GM12878 (cell line): ENCODE measurements at regions not wholly inside any gene's neighbourhood (a gene's known extent, or its start where the extent isn't known, plus 50 kb on each side); places are given as distances from the start of the nearest gene placed in this dataset.

Experiments
- ATAC-seq: fragments of 200-7000 bp; cut with Tn5 transposase; 3 replicates; pipeline ENCODE4 v1.9.1; 2020; ENCODE audit warnings: mild to moderate bottlenecking, moderate library complexity
- BruUV-seq: library from RNA; stranded (reverse); fragments of 400-500 nt; replicated peaks from 2 replicates; lab custom pipeline; 2021; lab: Mats Ljungman, UMichigan
- CTCF ChIA-PET: fragments of 300-600 bp; sonication (Branson Sonifier 250); formaldehyde crosslinking; extraction: SDS; loops from one replicate; lab custom pipeline; 2021; ENCODE audit warnings: inconsistent platforms; lab: Yijun Ruan, JAX
- POLR2A ChIA-PET: fragments of 350-600 bp; formaldehyde crosslinking; extraction: SDS; loops from one replicate; lab custom pipeline; 2021; ENCODE audit warnings: inconsistent platforms; lab: Charles Lee
- RAD21 ChIA-PET: fragments of 300-600 bp; sonication (Branson Sonifier 250); formaldehyde crosslinking; loops from one replicate; lab custom pipeline; 2023; ENCODE audit warnings: antibody characterized with exemption; ENCODE audit not compliant: unreplicated experiment; lab: Charles Lee
- SMC1A ChIA-PET: fragments of 300-600 bp; sonication (Branson Sonifier 250); formaldehyde crosslinking; loops from one replicate; lab custom pipeline; 2023; ENCODE audit not compliant: unreplicated experiment, uncharacterized antibody; lab: Charles Lee
- DNase-seq: peaks from one replicate; pipeline ENCODE4 v3.0.0-alpha.2; 2011; ENCODE audit warnings: low read depth, low spot score
- FAIRE-seq: peaks from 3 replicates; lab custom pipeline; 2011; peaks lifted over from hg19 to GRCh38; lab: Jason Lieb, UNC
- H2AFZ ChIP-seq: 2 replicates; pipeline ENCODE4 v1.6.0; 2011; ENCODE audit warnings: low read depth, low read length, control low read depth; ENCODE audit not compliant: control insufficient read depth
- H3K27ac ChIP-seq: 2 replicates; pipeline ENCODE4 v1.5.1; 2011; ENCODE audit warnings: control low read depth; ENCODE audit not compliant: control insufficient read depth, insufficient read depth
- H3K27me3 ChIP-seq, 2 experiments: replicated peaks in 1 of 2; 2 replicates each; pipeline versions ENCODE4 v1.6.0 to v1.6.1; 2011; ENCODE audit warnings: low read length in 1 of 2; ENCODE audit not compliant: control insufficient read depth in 2 of 2, insufficient read depth in 2 of 2
- H3K36me3 ChIP-seq, 2 experiments: 2 replicates each; pipeline ENCODE4 v1.5.1; 2011; ENCODE audit warnings: low read length in 1 of 2; ENCODE audit not compliant: control insufficient read depth in 2 of 2, insufficient read depth in 2 of 2
- H3K4me1 ChIP-seq: 2 replicates; pipeline ENCODE4 v1.6.1; 2011; ENCODE audit warnings: mild to moderate bottlenecking, low read length, moderate library complexity, mixed read lengths; ENCODE audit not compliant: control insufficient read depth, insufficient read depth
- H3K4me2 ChIP-seq: 2 replicates; pipeline ENCODE4 v1.6.0; 2011; ENCODE audit warnings: control low read depth; ENCODE audit not compliant: control insufficient read depth, insufficient read depth
- H3K4me3 ChIP-seq: fragments of 200-600 bp; sonication (generic); 2 replicates; pipeline ENCODE4 v1.5.1; 2016
- H3K79me2 ChIP-seq: 2 replicates; pipeline ENCODE4 v1.6.0; 2011; ENCODE audit warnings: low read length; ENCODE audit not compliant: control insufficient read depth, insufficient read depth
- H3K9ac ChIP-seq: 2 replicates; pipeline ENCODE4 v1.8.0; 2011; ENCODE audit warnings: low read length, control low read depth, mixed read lengths; ENCODE audit not compliant: control insufficient read depth, insufficient read depth
- H3K9me3 ChIP-seq: replicated peaks from 3 replicates; pipeline ENCODE4 v1.5.1; 2011; ENCODE audit warnings: mild to moderate bottlenecking, low read length; ENCODE audit not compliant: control insufficient read depth, insufficient read depth
- H4K20me1 ChIP-seq: 2 replicates; pipeline ENCODE4 v1.6.0; 2011; ENCODE audit not compliant: control insufficient read depth, insufficient read depth
- ASH2L ChIP-seq: fragments of 300-600, 200-600 bp; sonication (generic); IDR thresholded peaks from 2 replicates; pipeline ENCODE4 v1.6.1; 2017; ENCODE audit warnings: low read depth, mild to moderate bottlenecking, borderline replicate concordance
- DPF2 ChIP-seq: fragments of 450-650 bp; IDR thresholded peaks from 2 replicates; pipeline ENCODE4 v1.6.1; 2017; ENCODE audit warnings: mild to moderate bottlenecking
- IKZF2 ChIP-seq, 2 experiments: fragments of 450-650 bp; IDR thresholded peaks; 2 replicates each; pipeline ENCODE4 v1.6.1; 2017; ENCODE audit warnings: mild to moderate bottlenecking in 2 of 2, moderate library complexity in 2 of 2
- NFYB ChIP-seq: IDR thresholded peaks from 2 replicates; pipeline ENCODE4 v1.6.1; 2011; ENCODE audit warnings: low read depth, mild to moderate bottlenecking, low read length, improper control_type of control experiment, moderate library complexity; ENCODE audit not compliant: insufficient read depth
- PML ChIP-seq: IDR thresholded peaks from 2 replicates; pipeline ENCODE4 v1.6.1; 2012; ENCODE audit warnings: low read length, inconsistent platforms
- TBL1XR1 ChIP-seq: IDR thresholded peaks from 2 replicates; pipeline ENCODE4 v1.6.1; 2012; ENCODE audit warnings: low read depth, low read length, improper control_type of control experiment
- ZNF687 ChIP-seq: fragments of 450-650 bp; IDR thresholded peaks from 2 replicates; pipeline ENCODE4 v1.6.1; 2017; ENCODE audit warnings: mild to moderate bottlenecking, moderate library complexity
- WGBS: methylation state at CpG from one replicate; pipeline ENCODE4 v1.1.6; 2016; ENCODE audit warnings: low lambda C conversion rate; ENCODE audit not compliant: insufficient replicate concordance, insufficient coverage; ENCODE audit errors: missing lambda C conversion rate; 5-methylcytosine and 5-hydroxymethylcytosine counted together
- in situ Hi-C: fragments of 300-500 bp; cut with MboI; formaldehyde crosslinking; loops from 9 replicates; pipeline ENCODE4 v1.14.3; 2018; ENCODE audit warnings: mixed read lengths
- intact Hi-C: fragments of 100-400 bp; cut with micrococcal nuclease; formaldehyde crosslinking; loops from one replicate; pipeline ENCODE4 v1.14.2; 2022; ENCODE audit not compliant: unreplicated experiment
- TF ChIP-seq, protein P1 (sequence below): IDR thresholded peaks from 2 replicates; pipeline ENCODE4 v1.6.1; 2011; ENCODE audit warnings: low read depth, low read length, improper control_type of control experiment, borderline replicate concordance

DNA sequence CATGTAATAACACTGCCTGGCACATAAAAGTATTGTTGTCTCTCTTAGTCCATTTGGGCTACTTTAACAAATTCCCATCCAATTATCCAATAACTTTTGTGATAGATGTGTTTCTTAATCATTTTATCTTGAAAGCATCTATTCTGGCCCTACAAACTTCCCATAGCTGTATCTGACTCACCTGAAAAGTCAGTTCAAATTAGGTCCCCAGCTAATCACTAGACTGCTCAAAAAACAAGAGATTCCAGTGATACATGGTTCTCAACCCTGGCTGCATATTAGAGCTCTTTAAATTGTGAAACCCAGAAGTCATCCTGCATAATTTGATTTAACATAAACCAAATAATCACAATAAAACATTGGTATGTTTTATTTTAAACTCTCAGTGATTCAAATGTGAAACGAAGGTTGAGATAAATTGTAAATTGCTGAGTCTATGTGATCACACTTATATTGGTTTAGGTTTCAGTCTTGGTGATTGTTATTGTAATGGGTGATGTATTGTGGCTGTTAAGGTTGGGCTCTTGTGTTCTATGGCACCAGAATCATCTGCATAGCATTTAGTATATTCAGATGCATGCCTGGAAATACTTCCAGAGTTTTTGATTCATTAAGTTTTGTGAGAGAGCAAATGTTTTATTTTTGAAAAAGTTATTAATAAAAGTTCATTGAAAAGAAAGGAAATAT, 268.9 kb upstream of the KCNMB2 start:
- Histone ChIP-seq H3K36me3 (no peaks in the 10 kb centered on the region), H3K9ac (no peak overlapping the region), H3K79me2 (no peaks in the 10 kb centered on the region), H3K4me2 (no peak overlapping the region), H3K27me3 (no peaks in the 10 kb centered on the region), H3K27ac (no peak overlapping the region), H2AFZ (no peak overlapping the region), H4K20me1 (no peaks in the 10 kb centered on the region), H3K9me3 (no peaks in the 10 kb centered on the region), H3K4me1 (no peaks in the 10 kb centered on the region), H3K4me3 (no peak overlapping the region)
- ChIA-PET SMC1A (interaction anchor here (0.6 kb wide), 1 partner anchor 19 kb away, joined by 3 read pairs; no protein-coding TSS in a partner anchor), CTCF (no interaction called here), RAD21 (no interaction called here), POLR2A (no interaction called here)
- FAIRE-seq (no peak), ATAC-seq (no peak), DNase-seq (no peak)
- in situ Hi-C loops: no loop called here
- intact Hi-C loops: no loop called here
- TF ChIP-seq PML: no peak
- no peak for TF ChIP-seq NFYB
- no peak for TF ChIP-seq DPF2
- TF ChIP-seq IKZF2 (IDR thresholded peaks at IDR 0.05): no peak
- TF ChIP-seq ZNF687: no peak
- TF ChIP-seq, protein P1, sequence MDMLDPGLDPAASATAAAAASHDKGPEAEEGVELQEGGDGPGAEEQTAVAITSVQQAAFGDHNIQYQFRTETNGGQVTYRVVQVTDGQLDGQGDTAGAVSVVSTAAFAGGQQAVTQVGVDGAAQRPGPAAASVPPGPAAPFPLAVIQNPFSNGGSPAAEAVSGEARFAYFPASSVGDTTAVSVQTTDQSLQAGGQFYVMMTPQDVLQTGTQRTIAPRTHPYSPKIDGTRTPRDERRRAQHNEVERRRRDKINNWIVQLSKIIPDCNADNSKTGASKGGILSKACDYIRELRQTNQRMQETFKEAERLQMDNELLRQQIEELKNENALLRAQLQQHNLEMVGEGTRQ: no peak
- no peak for TF ChIP-seq ASH2L
- TF ChIP-seq TBL1XR1: no peak
- no TSS peak for BruUV-seq
- 0% methylated on average over 1 of the region's 1 CpG for WGBS
